ENCODE measurements at regions not wholly inside any gene's neighbourhood (a gene's known extent, or its start where the extent isn't known, plus 50 kb on each side); places are given as distances from the start of the nearest gene placed in this dataset.

DNA sequence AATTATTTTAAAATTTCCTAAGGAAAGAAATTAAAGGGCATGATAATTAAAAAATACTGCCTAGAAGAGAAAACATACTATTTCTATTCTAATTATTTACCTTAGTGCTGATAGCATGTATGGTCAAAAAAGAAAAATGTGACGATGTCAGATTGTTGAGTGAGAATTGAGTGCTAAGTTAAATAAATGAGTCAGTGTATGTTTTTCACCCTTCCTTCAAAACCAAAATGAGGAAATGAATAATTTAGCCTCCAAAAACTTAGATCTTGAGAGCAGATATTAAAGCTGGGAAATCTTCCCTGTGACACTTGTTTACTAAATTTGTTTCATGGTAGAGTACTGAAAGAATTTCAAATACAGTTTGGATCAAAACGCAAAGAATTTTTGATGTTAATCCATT, 58.6 kb upstream of the NYAP2 start:
- TF ChIP-seq POLR2A (IDR thresholded peaks at IDR 0.05; ENCODE audit: low read depth, low read length): no peak
- FAIRE-seq: no peak
- no peak for DNase-seq (ENCODE audit: insufficient read length, low spot score)

GRCh38 chr2:225337183-225337582, 62.3 kb upstream of the NYAP2 start:
- no peak for TF ChIP-seq POLR2A (IDR thresholded peaks at IDR 0.05; ENCODE audit: low read depth, low read length)
- no peak for DNase-seq (ENCODE audit: insufficient read length, low spot score)
- FAIRE-seq: no peak

DNA sequence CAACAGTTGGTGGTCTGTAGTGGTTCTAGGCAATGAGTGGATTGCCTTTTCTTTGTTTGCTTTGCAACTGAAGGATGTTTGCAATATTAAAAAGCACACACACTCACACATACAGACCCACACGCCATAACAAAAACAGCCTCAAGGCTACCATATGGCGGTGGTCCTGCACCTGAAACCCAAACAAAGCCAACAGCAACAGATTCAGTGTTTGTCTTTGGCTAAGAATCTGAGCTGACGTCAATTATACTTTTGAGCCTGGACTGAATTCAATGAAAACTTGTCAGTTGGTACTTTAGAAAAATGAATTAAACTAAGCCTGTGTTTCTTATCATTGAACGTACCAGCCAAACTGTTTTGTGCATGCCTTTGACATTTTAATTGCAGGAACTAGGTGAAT, 65.0 kb upstream of the NYAP2 start:
- DNase-seq (ENCODE audit: insufficient read length, low spot score) (no peak), FAIRE-seq (no peak)
- TF ChIP-seq POLR2A (IDR thresholded peaks at IDR 0.05; ENCODE audit: low read depth, low read length): no peak

GRCh38 chr2:225328192-225328591, 71.3 kb upstream of the NYAP2 start:
- no peak for TF ChIP-seq POLR2A (IDR thresholded peaks at IDR 0.05; ENCODE audit: low read depth, low read length)
- DNase-seq (ENCODE audit: insufficient read length, low spot score): no peak
- FAIRE-seq: no peak

- FAIRE-seq (no peak), DNase-seq (ENCODE audit: insufficient read length, low spot score) (no peak)
- no peak for TF ChIP-seq POLR2A (IDR thresholded peaks at IDR 0.05; ENCODE audit: low read depth, low read length)
Observed at GRCh38 chr2:225326969-225327368, 72.5 kb upstream of the NYAP2 start.

- FAIRE-seq (no peak), DNase-seq (ENCODE audit: insufficient read length, low spot score) (no peak)
- TF ChIP-seq POLR2A (IDR thresholded peaks at IDR 0.05; ENCODE audit: low read depth, low read length): no peak
Observed at GRCh38 chr2:225319872-225320271, 79.6 kb upstream of the NYAP2 start.

DNA sequence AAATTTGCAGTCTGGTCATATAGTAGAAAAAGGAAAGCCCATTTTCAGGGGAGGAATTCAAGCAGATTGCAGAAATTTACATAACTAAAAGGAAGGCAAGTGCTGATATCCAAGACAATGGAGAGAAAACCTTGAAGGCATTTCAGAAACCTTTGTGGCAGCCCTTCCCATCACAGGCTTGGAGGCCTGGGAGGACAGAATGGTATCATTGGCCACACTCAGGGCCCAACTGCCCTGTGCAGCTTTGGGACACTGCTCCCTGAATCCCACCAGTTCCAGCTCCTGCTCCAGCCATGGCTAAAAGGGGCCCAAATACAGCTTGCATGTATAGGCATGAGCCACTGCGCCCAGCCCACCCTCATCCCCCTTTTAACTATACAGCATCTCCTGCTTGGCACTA, 81.1 kb upstream of the NYAP2 start:
- no peak for TF ChIP-seq POLR2A (IDR thresholded peaks at IDR 0.05; ENCODE audit: low read depth, low read length)
- no peak for FAIRE-seq

DNA sequence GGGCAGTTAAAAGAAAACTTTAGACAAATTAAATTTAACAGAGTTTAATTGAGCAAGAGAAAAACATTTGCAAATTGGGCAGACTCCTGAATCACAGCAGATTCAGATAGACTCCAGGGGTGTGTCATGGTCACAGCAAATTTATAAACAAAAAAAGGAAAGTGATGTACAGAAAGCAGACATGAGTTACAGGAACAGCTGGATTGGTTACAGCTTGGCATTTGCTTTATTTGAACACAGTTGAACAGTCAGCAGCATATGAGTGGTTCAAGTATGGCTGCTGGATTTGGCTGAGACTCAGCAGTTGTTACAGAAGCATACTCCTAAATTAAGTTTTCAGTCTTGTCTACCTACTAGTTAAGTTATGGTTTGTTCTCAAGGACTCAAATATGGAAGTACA, 82.3 kb upstream of the NYAP2 start:
- no peak for FAIRE-seq
- no peak for DNase-seq (ENCODE audit: insufficient read length, low spot score)
- TF ChIP-seq POLR2A (IDR thresholded peaks at IDR 0.05; ENCODE audit: low read depth, low read length): no peak

More for the DNA sequence above, 81.1 kb upstream of the NYAP2 start:
- no peak for DNase-seq (ENCODE audit: insufficient read length, low spot score)

- no peak for FAIRE-seq
- DNase-seq (ENCODE audit: insufficient read length, low spot score): no peak
- TF ChIP-seq POLR2A (IDR thresholded peaks at IDR 0.05; ENCODE audit: low read depth, low read length): no peak
Observed at GRCh38 chr2:225310745-225311144, 88.8 kb upstream of the NYAP2 start.

- no peak for FAIRE-seq
- TF ChIP-seq POLR2A (IDR thresholded peaks at IDR 0.05; ENCODE audit: low read depth, low read length): no peak
Observed at GRCh38 chr2:225309516-225309915, 90.0 kb upstream of the NYAP2 start.

DNA sequence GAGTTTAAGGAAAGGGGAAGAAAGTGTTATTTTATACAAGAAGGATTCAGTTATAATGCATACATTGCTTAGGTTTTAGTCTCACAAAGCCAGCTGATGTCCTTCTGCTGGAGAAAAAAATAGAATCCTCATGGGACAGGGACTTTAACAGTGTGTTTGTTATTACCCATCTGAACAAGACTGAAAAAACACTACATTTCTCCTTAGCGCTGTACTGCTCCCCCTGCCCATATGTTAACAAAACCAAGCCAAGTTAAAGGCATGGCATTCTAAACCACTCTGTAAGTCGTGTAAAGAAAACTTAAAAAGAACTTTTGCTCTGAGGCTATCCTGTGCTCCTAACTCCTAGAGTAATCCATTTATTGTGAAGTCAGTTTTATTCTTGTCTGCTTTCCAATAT, 102.6 kb upstream of the NYAP2 start:
- DNase-seq (ENCODE audit: insufficient read length, low spot score): no peak
- FAIRE-seq: no peak
- TF ChIP-seq POLR2A (IDR thresholded peaks at IDR 0.05; ENCODE audit: low read depth, low read length): no peak

More at GRCh38 chr2:225309516-225309915, 90.0 kb upstream of the NYAP2 start:
- no peak for DNase-seq (ENCODE audit: insufficient read length, low spot score)

DNA sequence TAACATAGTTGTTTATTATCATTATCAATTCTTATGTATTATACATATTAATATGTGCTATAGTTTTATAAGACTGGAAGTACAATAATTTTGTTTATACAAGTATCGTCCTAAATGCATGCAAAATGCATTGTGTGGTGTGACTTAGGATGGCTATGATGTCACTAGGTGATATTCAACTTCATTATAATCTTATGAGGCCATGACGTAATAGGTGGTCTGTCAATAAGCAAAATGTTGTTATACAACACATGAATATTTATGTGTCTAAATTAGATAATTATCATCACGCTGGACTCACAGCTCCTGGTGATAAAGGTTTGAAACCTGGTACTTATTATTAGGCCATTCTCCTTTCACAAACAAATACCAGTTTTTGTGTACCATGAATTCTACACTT, 104.4 kb upstream of the NYAP2 start:
- FAIRE-seq (no peak), DNase-seq (ENCODE audit: insufficient read length, low spot score) (no peak)
- no peak for TF ChIP-seq POLR2A (IDR thresholded peaks at IDR 0.05; ENCODE audit: low read depth, low read length)

DNA sequence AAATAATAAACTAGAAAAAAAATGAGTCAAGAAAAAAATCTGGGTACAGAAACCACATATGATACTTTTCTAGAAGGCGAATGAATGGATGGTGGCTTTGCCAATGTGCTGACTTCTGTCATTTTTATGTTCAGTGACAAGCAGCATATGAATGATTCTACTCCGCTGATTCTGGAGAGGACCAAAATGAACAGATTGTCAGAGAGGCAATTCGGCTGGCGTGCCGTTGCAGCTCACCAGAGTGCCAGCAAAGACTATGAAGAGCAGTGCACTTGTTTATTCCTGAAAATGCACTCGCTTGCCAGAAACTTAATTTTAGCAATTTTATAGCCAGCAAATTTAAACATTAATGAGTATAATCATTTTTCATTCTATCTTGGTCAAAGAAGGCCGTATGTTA, 105.9 kb upstream of the NYAP2 start:
- FAIRE-seq (no peak), DNase-seq (ENCODE audit: insufficient read length, low spot score) (no peak)
- TF ChIP-seq POLR2A (IDR thresholded peaks at IDR 0.05; ENCODE audit: low read depth, low read length): no peak

- no peak for TF ChIP-seq POLR2A (IDR thresholded peaks at IDR 0.05; ENCODE audit: low read depth, low read length)
- FAIRE-seq (no peak), DNase-seq (ENCODE audit: insufficient read length, low spot score) (no peak)
Observed at GRCh38 chr2:225290757-225291400, 108.6 kb upstream of the NYAP2 start.

DNA sequence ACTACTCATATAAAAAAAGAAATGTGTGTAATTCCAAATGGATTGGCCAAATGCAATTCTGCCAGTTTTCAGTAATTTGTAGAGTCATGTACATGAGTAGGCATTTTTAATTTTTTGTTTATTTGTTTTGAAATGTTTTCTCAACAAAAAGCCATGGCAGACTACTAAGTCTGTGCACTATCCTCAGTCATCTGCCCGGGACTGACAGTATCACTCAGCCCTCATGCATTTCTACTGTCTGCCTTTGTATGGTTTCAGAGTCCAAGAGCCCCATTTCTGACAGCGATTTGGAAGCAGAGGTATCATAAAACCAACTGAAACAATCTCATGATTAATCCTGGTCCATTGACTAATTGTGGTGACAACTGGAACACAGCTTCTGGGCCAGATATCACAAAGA, 109.9 kb upstream of the NYAP2 start:
- TF ChIP-seq POLR2A (IDR thresholded peaks at IDR 0.05; ENCODE audit: low read depth, low read length): no peak
- no peak for DNase-seq (ENCODE audit: insufficient read length, low spot score)
- FAIRE-seq: no peak

DNA sequence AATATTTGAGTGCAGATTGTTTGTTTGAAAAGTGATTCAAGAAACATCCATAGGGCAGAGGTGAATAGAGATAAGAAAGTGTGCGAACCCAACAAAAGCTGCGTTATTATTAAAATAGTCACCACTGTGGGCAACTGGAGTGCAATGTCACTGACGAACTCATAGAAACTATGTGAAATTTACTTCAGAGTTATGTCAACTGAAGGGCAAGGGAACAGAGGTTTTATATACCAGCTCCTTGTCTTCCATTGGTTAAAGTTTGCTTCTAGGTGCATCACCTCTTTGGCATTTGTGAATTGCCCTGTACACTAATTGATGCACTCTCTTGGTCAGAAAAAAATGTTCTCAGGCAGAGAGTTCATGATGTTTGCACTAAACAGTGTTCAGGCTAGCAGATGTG, 110.5 kb upstream of the NYAP2 start:
- no peak for TF ChIP-seq POLR2A (IDR thresholded peaks at IDR 0.05; ENCODE audit: low read depth, low read length)
- FAIRE-seq (no peak), DNase-seq (ENCODE audit: insufficient read length, low spot score) (no peak)

Measured in H54 (cell line).